ENCODE measurements at regions not wholly inside any gene's neighbourhood (a gene's known extent, or its start where the extent isn't known, plus 50 kb on each side); places are given as distances from the start of the nearest gene placed in this dataset.

GRCh38 chr2:12594590-12594989 lies 122.1 kb upstream of the TRIB2 start:
- Histone ChIP-seq H3K9me3 (ENCODE audit: control insufficient read depth, insufficient read depth, low read depth, low read length) (no peaks in the 10 kb centered on the region), H3K27me3 (ENCODE audit: control insufficient read depth, insufficient read depth, low read length) (no peaks in the 10 kb centered on the region), H3K36me3 (ENCODE audit: control insufficient read depth, insufficient read depth, low read length) (no peaks in the 10 kb centered on the region), H3K9ac (ENCODE audit: low read length) (no peak overlapping the region), H3K27ac (ENCODE audit: low read depth, low read length) (no peak overlapping the region), H3K4me1 (ENCODE audit: control insufficient read depth, insufficient read depth, low read length) (peaks cover 8% of the 10 kb centered on the region; the same call in 1 of the 2 replicates), H3K4me3 (ENCODE audit: low read depth, low read length) (no peak overlapping the region)

GRCh38 chr2:12596771-12597170 lies 120.0 kb upstream of the TRIB2 start:
- Histone ChIP-seq H3K36me3 (ENCODE audit: control insufficient read depth, insufficient read depth, low read length) (no peaks in the 10 kb centered on the region), H3K27ac (ENCODE audit: low read depth, low read length) (no peak overlapping the region), H3K9me3 (ENCODE audit: control insufficient read depth, insufficient read depth, low read depth, low read length) (no peaks in the 10 kb centered on the region), H3K4me1 (ENCODE audit: control insufficient read depth, insufficient read depth, low read length) (no peaks in the 10 kb centered on the region), H3K4me3 (ENCODE audit: low read depth, low read length) (no peak overlapping the region), H3K9ac (ENCODE audit: low read length) (no peak overlapping the region), H3K27me3 (ENCODE audit: control insufficient read depth, insufficient read depth, low read length) (no peaks in the 10 kb centered on the region)

- H3K36me3 ChIP-seq (ENCODE audit: control insufficient read depth, insufficient read depth, low read length): no peaks in the 10 kb centered on the region
- no peaks in the 10 kb centered on the region for H3K4me1 ChIP-seq (ENCODE audit: control insufficient read depth, insufficient read depth, low read length)
- no peak overlapping the region for H3K4me3 ChIP-seq (ENCODE audit: low read depth, low read length)
- no peaks in the 10 kb centered on the region for H3K27me3 ChIP-seq (ENCODE audit: control insufficient read depth, insufficient read depth, low read length)
- no peak overlapping the region for H3K9ac ChIP-seq (ENCODE audit: low read length)
- H3K27ac ChIP-seq (ENCODE audit: low read depth, low read length): no peak overlapping the region
- no peaks in the 10 kb centered on the region for H3K9me3 ChIP-seq (ENCODE audit: control insufficient read depth, insufficient read depth, low read depth, low read length)
Observed at GRCh38 chr2:12597610-12598009, 119.1 kb upstream of the TRIB2 start.

- peaks cover 12% of the 10 kb centered on the region; the same call in 1 of the 2 replicates for H3K4me1 ChIP-seq (ENCODE audit: control insufficient read depth, insufficient read depth, low read length)
- no peak overlapping the region for H3K4me3 ChIP-seq (ENCODE audit: low read depth, low read length)
- H3K9me3 ChIP-seq (ENCODE audit: control insufficient read depth, insufficient read depth, low read depth, low read length): no peaks in the 10 kb centered on the region
- no peak overlapping the region for H3K27ac ChIP-seq (ENCODE audit: low read depth, low read length)
- no peaks in the 10 kb centered on the region for H3K36me3 ChIP-seq (ENCODE audit: control insufficient read depth, insufficient read depth, low read length)
- H3K9ac ChIP-seq (ENCODE audit: low read length): no peak overlapping the region
- no peaks in the 10 kb centered on the region for H3K27me3 ChIP-seq (ENCODE audit: control insufficient read depth, insufficient read depth, low read length)
Observed at GRCh38 chr2:12602661-12603060, 114.1 kb upstream of the TRIB2 start.

- Histone ChIP-seq H3K4me3 (ENCODE audit: low read depth, low read length) (no peak overlapping the region), H3K9me3 (ENCODE audit: control insufficient read depth, insufficient read depth, low read depth, low read length) (no peaks in the 10 kb centered on the region)
Observed at GRCh38 chr2:12603781-12604295, 112.9 kb upstream of the TRIB2 start.

GRCh38 chr2:12604341-12604740 lies 112.4 kb upstream of the TRIB2 start:
- Histone ChIP-seq H3K4me1 (ENCODE audit: control insufficient read depth, insufficient read depth, low read length) (peaks cover 12% of the 10 kb centered on the region; the same call in 1 of the 2 replicates), H3K27ac (ENCODE audit: low read depth, low read length) (no peak overlapping the region), H3K4me3 (ENCODE audit: low read depth, low read length) (no peak overlapping the region), H3K36me3 (ENCODE audit: control insufficient read depth, insufficient read depth, low read length) (no peaks in the 10 kb centered on the region), H3K9ac (ENCODE audit: low read length) (no peak overlapping the region), H3K27me3 (ENCODE audit: control insufficient read depth, insufficient read depth, low read length) (no peaks in the 10 kb centered on the region), H3K9me3 (ENCODE audit: control insufficient read depth, insufficient read depth, low read depth, low read length) (no peaks in the 10 kb centered on the region)

More at GRCh38 chr2:12603781-12604295, 112.9 kb upstream of the TRIB2 start:
- Histone ChIP-seq H3K27me3 (ENCODE audit: control insufficient read depth, insufficient read depth, low read length) (no peaks in the 10 kb centered on the region), H3K9ac (ENCODE audit: low read length) (no peak overlapping the region), H3K36me3 (ENCODE audit: control insufficient read depth, insufficient read depth, low read length) (no peaks in the 10 kb centered on the region), H3K4me1 (ENCODE audit: control insufficient read depth, insufficient read depth, low read length) (peaks cover 12% of the 10 kb centered on the region; the same call in 1 of the 2 replicates), H3K27ac (ENCODE audit: low read depth, low read length) (no peak overlapping the region)

GRCh38 chr2:12605366-12605765 lies 111.4 kb upstream of the TRIB2 start:
- no peak overlapping the region for H3K4me3 ChIP-seq (ENCODE audit: low read depth, low read length)
- no peak overlapping the region for H3K27ac ChIP-seq (ENCODE audit: low read depth, low read length)
- peaks cover 12% of the 10 kb centered on the region; the same call in 1 of the 2 replicates for H3K4me1 ChIP-seq (ENCODE audit: control insufficient read depth, insufficient read depth, low read length)
- no peak overlapping the region for H3K9ac ChIP-seq (ENCODE audit: low read length)
- no peaks in the 10 kb centered on the region for H3K36me3 ChIP-seq (ENCODE audit: control insufficient read depth, insufficient read depth, low read length)
- no peaks in the 10 kb centered on the region for H3K9me3 ChIP-seq (ENCODE audit: control insufficient read depth, insufficient read depth, low read depth, low read length)
- H3K27me3 ChIP-seq (ENCODE audit: control insufficient read depth, insufficient read depth, low read length): no peaks in the 10 kb centered on the region

GRCh38 chr2:12605936-12606335 lies 110.8 kb upstream of the TRIB2 start:
- no peak overlapping the region for H3K9ac ChIP-seq (ENCODE audit: low read length)

GRCh38 chr2:12606472-12607000 lies 110.2 kb upstream of the TRIB2 start:
- Histone ChIP-seq H3K9ac (ENCODE audit: low read length) (no peak overlapping the region), H3K27ac (ENCODE audit: low read depth, low read length) (no peak overlapping the region), H3K36me3 (ENCODE audit: control insufficient read depth, insufficient read depth, low read length) (no peaks in the 10 kb centered on the region), H3K4me3 (ENCODE audit: low read depth, low read length) (no peak overlapping the region), H3K27me3 (ENCODE audit: control insufficient read depth, insufficient read depth, low read length) (no peaks in the 10 kb centered on the region), H3K4me1 (ENCODE audit: control insufficient read depth, insufficient read depth, low read length) (peaks cover 12% of the 10 kb centered on the region; the same call in 1 of the 2 replicates), H3K9me3 (ENCODE audit: control insufficient read depth, insufficient read depth, low read depth, low read length) (no peaks in the 10 kb centered on the region)

More at GRCh38 chr2:12605936-12606335, 110.8 kb upstream of the TRIB2 start:
- Histone ChIP-seq H3K27me3 (ENCODE audit: control insufficient read depth, insufficient read depth, low read length) (no peaks in the 10 kb centered on the region), H3K27ac (ENCODE audit: low read depth, low read length) (no peak overlapping the region), H3K4me1 (ENCODE audit: control insufficient read depth, insufficient read depth, low read length) (peaks cover 12% of the 10 kb centered on the region; the same call in 1 of the 2 replicates), H3K9me3 (ENCODE audit: control insufficient read depth, insufficient read depth, low read depth, low read length) (no peaks in the 10 kb centered on the region), H3K36me3 (ENCODE audit: control insufficient read depth, insufficient read depth, low read length) (no peaks in the 10 kb centered on the region), H3K4me3 (ENCODE audit: low read depth, low read length) (no peak overlapping the region)

GRCh38 chr2:12607971-12608370 lies 108.8 kb upstream of the TRIB2 start:
- no peaks in the 10 kb centered on the region for H3K9me3 ChIP-seq (ENCODE audit: control insufficient read depth, insufficient read depth, low read depth, low read length)
- no peaks in the 10 kb centered on the region for H3K27me3 ChIP-seq (ENCODE audit: control insufficient read depth, insufficient read depth, low read length)
- no peaks in the 10 kb centered on the region for H3K36me3 ChIP-seq (ENCODE audit: control insufficient read depth, insufficient read depth, low read length)
- no peak overlapping the region for H3K27ac ChIP-seq (ENCODE audit: low read depth, low read length)
- H3K4me3 ChIP-seq (ENCODE audit: low read depth, low read length): no peak overlapping the region
- no peak overlapping the region for H3K9ac ChIP-seq (ENCODE audit: low read length)
- H3K4me1 ChIP-seq (ENCODE audit: control insufficient read depth, insufficient read depth, low read length): peaks cover 12% of the 10 kb centered on the region; the same call in 1 of the 2 replicates

- Histone ChIP-seq H3K36me3 (ENCODE audit: control insufficient read depth, insufficient read depth, low read length) (no peaks in the 10 kb centered on the region), H3K9me3 (ENCODE audit: control insufficient read depth, insufficient read depth, low read depth, low read length) (no peaks in the 10 kb centered on the region), H3K9ac (ENCODE audit: low read length) (no peak overlapping the region), H3K4me1 (ENCODE audit: control insufficient read depth, insufficient read depth, low read length) (peaks cover 20% of the 10 kb centered on the region; the same call in 1 of the 2 replicates), H3K4me3 (ENCODE audit: low read depth, low read length) (no peak overlapping the region), H3K27me3 (ENCODE audit: control insufficient read depth, insufficient read depth, low read length) (no peaks in the 10 kb centered on the region), H3K27ac (ENCODE audit: low read depth, low read length) (no peak overlapping the region)
Observed at GRCh38 chr2:12610314-12610713, 106.4 kb upstream of the TRIB2 start.
